ENCODE measurements at regions not wholly inside any gene's neighbourhood (a gene's known extent, or its start where the extent isn't known, plus 50 kb on each side); places are given as distances from the start of the nearest gene placed in this dataset.

- no peak for TF ChIP-seq CTCF (conservative IDR thresholded peaks at IDR 0.05)
- TF ChIP-seq ZFX (IDR thresholded peaks at IDR 0.05), result no peak
Observed at GRCh38 chr13:107244241-107244640, 676.3 kb upstream of the ARGLU1 start.

Data from C4-2B (cell line).